ENCODE measurements at regions not wholly inside any gene's neighbourhood (a gene's known extent, or its start where the extent isn't known, plus 50 kb on each side); places are given as distances from the start of the nearest gene placed in this dataset.

GRCh38 chr6:120826253-120826652 lies 508.0 kb downstream of the TBC1D32 start:
- TF ChIP-seq CTCF (IDR thresholded peaks at IDR 0.05 in 8 of 11, conservative IDR thresholded peaks at IDR 0.05 in 3 of 11) (peak in 7 of 11 experiments; percentile 25 to 61 (median 55)), POLR2A (IDR thresholded peaks at IDR 0.05) (no peak), POLR2AphosphoS5 (IDR thresholded peaks at IDR 0.05) (no peak)

Data from spleen (tissue), 7 donors.